HL-60 (cell line): ENCODE measurements at regions not wholly inside any gene's neighbourhood (a gene's known extent, or its start where the extent isn't known, plus 50 kb on each side); places are given as distances from the start of the nearest gene placed in this dataset.

Source experiments
- GABPA ChIP-seq: IDR thresholded peaks from 2 replicates; pipeline ENCODE4 v1.6.1; 2012; ENCODE audit warnings: low read depth
- TF ChIP-seq, protein P1 (sequence below): IDR thresholded peaks from one replicate; pipeline ENCODE4 v1.5.1; 2011; ENCODE audit warnings: low read length, control low read depth, inconsistent platforms; ENCODE audit not compliant: insufficient read depth
- TF ChIP-seq, protein P2 (sequence below): IDR thresholded peaks from 2 replicates; pipeline ENCODE4 v1.6.1; 2012; ENCODE audit warnings: low read depth; ENCODE audit not compliant: insufficient replicate concordance

GRCh38 chr3:30321065-30321464 is 285.3 kb upstream of the TGFBR2 start:
- TF ChIP-seq GABPA = no peak
- TF ChIP-seq, protein P1, sequence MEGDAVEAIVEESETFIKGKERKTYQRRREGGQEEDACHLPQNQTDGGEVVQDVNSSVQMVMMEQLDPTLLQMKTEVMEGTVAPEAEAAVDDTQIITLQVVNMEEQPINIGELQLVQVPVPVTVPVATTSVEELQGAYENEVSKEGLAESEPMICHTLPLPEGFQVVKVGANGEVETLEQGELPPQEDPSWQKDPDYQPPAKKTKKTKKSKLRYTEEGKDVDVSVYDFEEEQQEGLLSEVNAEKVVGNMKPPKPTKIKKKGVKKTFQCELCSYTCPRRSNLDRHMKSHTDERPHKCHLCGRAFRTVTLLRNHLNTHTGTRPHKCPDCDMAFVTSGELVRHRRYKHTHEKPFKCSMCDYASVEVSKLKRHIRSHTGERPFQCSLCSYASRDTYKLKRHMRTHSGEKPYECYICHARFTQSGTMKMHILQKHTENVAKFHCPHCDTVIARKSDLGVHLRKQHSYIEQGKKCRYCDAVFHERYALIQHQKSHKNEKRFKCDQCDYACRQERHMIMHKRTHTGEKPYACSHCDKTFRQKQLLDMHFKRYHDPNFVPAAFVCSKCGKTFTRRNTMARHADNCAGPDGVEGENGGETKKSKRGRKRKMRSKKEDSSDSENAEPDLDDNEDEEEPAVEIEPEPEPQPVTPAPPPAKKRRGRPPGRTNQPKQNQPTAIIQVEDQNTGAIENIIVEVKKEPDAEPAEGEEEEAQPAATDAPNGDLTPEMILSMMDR = no peak
- TF ChIP-seq, protein P2, sequence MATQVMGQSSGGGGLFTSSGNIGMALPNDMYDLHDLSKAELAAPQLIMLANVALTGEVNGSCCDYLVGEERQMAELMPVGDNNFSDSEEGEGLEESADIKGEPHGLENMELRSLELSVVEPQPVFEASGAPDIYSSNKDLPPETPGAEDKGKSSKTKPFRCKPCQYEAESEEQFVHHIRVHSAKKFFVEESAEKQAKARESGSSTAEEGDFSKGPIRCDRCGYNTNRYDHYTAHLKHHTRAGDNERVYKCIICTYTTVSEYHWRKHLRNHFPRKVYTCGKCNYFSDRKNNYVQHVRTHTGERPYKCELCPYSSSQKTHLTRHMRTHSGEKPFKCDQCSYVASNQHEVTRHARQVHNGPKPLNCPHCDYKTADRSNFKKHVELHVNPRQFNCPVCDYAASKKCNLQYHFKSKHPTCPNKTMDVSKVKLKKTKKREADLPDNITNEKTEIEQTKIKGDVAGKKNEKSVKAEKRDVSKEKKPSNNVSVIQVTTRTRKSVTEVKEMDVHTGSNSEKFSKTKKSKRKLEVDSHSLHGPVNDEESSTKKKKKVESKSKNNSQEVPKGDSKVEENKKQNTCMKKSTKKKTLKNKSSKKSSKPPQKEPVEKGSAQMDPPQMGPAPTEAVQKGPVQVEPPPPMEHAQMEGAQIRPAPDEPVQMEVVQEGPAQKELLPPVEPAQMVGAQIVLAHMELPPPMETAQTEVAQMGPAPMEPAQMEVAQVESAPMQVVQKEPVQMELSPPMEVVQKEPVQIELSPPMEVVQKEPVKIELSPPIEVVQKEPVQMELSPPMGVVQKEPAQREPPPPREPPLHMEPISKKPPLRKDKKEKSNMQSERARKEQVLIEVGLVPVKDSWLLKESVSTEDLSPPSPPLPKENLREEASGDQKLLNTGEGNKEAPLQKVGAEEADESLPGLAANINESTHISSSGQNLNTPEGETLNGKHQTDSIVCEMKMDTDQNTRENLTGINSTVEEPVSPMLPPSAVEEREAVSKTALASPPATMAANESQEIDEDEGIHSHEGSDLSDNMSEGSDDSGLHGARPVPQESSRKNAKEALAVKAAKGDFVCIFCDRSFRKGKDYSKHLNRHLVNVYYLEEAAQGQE = no peak
